Right ventricle myocardium inferior (tissue), 1 donor: ENCODE measurements at regions not wholly inside any gene's neighbourhood (a gene's known extent, or its start where the extent isn't known, plus 50 kb on each side); places are given as distances from the start of the nearest gene placed in this dataset.

Experiments
- ATAC-seq: fragments of 200-7000 bp; cut with Tn5 transposase; one replicate; pipeline ENCODE4 v1.9.1; 2020; ENCODE audit warnings: mild to moderate bottlenecking, moderate library complexity
- DNase-seq: peaks from one replicate; pipeline ENCODE4 v3.0.0; 2021; ENCODE audit errors: missing footprints
- intact Hi-C: fragments of 100-400 bp; cut with DNase I; formaldehyde crosslinking; loops from one replicate; pipeline ENCODE4 v1.11.0; 2022
- donor health status: DM: no; HTN: yes; CAD: no; lungs with severe emphysema.

DNA sequence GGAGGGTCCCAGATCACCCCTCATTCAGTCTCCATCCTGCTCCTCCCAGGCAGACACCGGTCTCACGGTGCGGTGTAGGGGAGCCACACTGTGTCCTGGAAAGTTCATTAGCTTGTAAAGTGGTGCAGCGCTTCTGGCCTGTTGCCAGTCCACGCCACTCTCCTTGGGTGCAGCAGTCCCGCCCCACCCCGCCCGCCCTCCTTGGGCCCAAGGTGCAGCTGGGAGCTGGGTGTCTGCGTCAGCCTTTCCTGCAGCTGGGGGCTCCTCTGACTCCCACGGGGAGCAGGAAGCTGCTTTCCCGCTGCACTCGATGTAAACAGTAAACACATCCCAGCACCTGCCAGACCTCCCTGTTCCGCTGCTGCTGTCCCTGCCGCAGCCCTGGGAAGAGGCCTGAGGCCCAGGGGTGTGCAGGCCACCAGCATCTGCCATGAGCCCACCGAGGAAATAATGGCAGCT, 53.8 kb upstream of the ASB18 start:
- intact Hi-C loops = no loop called here
- DNase-seq = no peak
- no peak for ATAC-seq

DNA sequence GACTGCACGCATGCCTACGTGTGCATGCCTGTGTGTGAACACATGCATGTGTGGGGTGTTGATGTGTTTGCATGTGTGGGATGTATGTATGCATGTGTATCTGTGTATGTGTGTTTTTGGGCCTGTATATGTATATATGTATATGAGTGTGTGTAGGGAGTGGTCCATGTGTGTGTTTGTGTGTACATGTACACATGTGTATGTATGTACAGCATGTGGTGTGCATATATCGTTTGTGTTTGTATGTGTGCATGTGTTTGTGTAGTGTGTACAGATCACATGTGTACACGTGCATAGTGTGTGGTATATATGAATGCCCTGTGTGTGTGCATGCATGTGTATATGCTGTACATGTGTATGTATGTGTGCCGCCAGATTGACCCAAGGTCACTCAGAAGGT, 54.2 kb upstream of the ASB18 start:
- intact Hi-C loops = no loop called here
- ATAC-seq = no peak
- no peak for DNase-seq

DNA sequence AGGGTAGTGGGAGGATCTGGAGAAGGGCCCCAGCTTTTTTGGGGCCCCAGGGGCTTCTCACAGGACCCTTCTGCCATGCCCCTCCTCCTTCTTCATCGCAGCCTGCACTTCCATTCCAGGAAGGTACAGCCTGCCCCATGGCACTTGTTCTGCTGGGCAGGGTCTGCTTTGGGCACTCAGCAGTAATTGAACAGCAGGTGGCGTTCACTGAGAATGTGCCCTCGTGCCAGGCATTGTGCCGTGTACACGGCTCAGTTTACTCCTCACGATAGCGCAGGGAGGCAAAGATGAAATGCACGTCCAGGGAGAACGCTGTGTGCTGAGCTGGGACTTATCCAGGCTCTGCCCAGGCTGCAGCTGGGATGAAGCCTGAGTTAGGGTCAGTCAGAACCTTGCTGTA, 54.8 kb upstream of the ASB18 start:
- intact Hi-C loops = no loop called here
- no peak for ATAC-seq

DNA sequence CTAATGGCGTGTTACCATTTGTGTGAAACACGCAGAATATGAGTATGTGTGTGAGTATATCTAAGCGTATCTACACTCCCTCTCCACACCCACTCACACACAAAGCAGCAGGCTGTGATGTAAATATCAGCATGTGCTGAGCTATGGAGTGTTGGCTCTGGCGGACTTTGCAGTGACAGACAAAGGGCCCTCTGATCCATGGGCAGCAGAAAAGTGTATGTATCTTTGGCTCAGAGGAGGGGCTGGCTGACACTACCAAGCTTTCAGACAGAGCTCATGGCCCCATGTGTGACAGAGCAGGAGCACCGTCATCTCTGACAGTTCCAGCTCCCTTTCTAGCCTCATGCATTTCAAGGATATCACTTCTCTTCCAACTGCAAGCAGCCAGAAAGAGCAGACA, 57.2 kb upstream of the ASB18 start:
- ATAC-seq = no peak
- intact Hi-C loops = no loop called here
- DNase-seq = no peak

More for the DNA sequence above, 54.8 kb upstream of the ASB18 start:
- DNase-seq = no peak

DNA sequence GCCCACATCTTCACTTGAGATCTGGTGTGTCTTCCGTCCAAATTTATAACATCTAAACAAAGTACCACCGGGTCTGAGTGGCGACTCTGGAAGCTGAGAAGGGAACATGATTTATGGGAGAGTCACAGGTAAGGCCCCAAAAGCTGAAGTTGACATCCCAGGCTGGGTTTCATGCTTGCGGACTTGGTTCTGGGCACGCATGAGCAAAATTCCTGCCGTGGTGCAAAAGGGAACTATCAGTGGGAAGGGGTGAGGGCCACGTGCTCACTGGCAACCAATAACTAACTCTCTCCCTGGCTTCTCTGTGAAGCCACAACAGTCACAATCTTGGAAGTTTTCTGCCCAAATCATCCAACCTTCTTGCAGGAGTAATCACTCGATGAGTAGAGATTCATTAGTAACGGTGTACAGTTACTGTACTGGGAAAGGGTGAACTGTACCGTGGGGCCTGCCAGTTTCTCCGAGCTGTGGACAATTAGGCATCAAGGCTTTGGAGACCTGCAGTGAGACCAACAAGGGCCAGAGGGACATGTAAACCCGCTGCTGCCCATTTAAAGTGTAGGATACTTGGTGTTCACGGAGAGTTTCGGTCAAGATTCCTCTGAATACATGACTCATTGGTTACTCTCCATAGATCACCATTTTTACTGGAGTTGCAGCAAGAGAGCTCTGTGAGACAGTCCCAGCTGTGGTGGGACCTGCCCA, 69.4 kb upstream of the ASB18 start:
- ATAC-seq = no peak
- intact Hi-C loops = no loop called here
- no peak for DNase-seq

DNA sequence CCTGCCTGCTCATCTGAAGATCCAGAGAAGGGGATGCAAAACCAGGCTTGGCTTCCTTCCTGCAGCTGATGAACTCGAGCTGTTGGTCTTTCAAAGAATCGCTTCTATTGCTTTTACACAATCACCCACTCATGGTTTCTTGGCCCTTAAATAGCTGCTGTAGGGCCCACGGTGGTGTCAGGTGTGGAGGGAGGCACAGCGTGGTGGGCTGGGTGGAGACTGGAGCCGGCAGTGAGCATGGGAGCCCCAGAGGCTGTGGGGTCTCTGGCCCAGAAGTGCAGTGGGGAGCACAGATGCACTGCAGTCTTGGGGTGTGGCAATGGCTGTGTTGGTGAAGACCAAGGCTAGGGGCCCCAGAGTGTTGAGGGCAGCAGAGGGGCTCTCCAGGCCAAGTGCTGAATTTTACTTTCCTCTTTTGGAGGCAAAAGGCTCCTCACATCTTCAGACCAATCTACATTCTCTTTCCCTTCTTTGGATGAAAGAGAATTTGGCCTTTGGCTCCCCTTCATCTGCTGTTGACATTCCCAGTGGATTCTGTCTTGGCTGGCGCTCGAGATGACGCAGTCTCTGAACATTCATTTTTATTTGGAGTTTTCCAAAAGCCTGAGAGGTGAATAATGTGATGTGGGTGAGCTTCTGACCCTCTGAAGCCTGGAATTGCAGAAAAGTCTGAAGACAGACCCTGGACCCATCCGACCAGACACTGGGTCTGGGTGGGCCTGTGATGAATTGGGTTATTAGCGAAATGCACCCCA, 70.1 kb upstream of the ASB18 start:
- intact Hi-C loops = no loop called here

DNA sequence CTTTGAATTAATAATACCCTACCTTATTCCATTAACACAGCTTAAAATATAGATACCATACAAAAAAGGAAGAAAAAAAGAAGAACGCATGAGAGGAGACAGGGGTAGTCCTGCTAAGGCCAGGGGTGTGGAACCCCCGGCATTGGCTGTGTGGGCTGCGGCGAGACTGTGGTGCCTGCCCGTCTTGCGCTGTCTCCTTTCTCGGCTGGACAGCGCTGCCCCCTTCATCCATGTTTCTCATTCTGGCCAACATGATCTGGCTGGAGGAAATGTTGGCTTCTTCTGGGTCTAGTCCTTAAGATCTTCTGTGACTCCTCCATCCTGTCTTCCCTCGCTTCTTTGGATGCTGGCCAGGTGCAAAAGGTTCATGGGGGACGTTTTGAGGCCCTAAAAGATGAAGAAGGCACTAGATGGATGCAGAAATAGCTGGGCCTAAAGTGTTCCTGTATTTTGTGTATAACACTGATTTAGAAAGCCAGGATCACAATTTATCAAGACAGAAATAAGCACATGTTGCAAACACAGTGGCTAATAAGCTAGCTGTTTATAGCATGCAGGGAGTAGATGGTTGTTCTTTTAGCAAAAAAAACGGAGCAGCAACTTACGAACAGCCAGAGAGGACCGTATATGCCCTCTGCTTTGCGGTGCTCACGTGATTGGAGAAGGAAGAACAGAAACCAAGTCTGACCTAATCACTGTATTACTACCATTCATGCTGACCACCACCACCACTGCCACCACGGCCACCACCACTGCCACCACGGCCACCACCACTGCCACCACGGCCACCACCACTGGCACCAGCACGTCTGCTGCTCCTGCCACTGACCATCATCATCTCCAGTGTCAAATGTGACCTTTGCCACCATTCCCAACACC, 71.7 kb upstream of the ASB18 start:
- intact Hi-C loops = no loop called here
- ATAC-seq (no peak), DNase-seq (no peak)

More for the DNA sequence above, 70.1 kb upstream of the ASB18 start:
- DNase-seq (no peak), ATAC-seq (peak; percentile 65)

DNA sequence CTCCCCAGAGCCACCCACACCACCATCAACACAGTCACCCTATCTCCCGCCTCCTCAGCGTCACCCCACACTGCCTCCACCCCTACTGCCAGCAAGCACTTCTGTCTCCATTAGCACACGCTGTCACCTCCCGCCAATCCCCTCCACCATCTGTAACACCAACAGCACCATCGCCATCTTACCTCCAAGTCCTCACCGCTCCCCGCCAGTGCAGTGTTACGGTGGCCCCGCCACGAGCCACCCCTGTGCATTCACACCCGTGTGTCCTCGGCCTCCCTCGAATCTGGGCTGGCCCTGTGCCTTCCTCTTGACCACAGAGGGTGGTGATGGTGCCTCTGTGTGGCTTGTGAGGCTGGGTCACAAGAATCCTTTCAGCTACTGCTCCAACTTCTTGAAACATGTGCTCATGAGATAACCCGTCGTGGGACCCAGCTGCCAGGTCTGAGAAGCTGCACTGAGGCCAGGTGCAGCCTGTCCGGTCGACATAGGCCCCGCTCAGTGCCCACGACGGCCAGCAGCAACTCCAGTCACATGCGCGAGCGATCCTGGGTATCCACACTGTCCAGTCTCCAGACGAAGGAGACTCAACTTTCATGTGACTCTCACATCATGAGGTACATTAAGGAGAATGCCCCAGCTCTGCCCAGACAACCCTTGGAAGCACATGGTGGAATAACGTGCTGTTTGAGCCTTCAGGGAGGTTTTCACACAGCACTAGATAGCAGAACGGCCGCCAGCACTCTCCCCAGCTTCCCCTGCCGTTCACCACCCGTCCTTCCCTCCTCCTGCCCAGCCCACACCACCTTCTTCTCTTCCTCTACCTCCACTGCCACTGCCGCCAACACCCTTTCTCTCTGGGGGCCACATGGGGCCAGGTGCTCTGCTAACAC, 72.6 kb upstream of the ASB18 start:
- DNase-seq (no peak), ATAC-seq (no peak)
- intact Hi-C loops = no loop called here

DNA sequence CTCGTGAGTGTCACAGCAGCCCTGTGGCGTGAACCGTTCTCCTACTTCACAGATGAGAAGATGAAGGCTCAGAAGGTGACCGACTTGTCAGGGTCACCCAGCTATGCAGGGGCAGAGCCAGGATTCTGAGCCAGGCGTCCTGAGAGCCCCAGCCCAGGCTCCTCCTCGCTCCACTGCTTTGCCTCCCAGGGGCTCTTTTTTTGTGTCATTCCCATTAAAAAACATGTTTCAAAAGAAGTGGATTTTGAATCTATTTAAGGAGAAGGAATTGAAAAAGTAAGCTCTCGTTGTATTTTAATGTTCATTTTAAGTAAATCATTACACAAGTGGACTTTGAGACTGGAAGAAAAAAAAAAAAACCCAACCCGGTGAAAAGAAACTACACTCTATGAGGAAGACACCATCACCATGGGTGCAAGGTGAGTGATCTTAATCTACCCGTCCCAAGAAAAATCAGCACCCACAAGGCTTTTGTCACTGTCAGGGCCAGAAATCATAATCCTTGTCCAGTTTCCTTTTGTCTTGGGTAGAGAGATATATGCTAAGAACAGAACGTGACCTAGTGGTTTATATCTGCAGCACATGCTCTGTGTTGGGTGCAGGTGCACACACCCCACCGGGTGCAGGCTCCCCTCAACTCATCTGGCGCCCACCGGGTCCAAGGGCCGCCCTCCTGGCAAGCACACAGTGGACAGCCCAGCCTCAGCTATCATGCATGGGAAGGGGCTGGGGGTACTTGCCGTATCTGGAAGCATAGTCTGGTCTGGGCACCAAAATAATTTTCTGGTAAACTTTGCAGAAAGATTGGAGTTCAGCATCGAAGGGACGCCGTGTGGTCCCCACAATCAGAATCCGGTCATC, 73.5 kb upstream of the ASB18 start:
- intact Hi-C loops = no loop called here
- ATAC-seq (no peak), DNase-seq (no peak)

DNA sequence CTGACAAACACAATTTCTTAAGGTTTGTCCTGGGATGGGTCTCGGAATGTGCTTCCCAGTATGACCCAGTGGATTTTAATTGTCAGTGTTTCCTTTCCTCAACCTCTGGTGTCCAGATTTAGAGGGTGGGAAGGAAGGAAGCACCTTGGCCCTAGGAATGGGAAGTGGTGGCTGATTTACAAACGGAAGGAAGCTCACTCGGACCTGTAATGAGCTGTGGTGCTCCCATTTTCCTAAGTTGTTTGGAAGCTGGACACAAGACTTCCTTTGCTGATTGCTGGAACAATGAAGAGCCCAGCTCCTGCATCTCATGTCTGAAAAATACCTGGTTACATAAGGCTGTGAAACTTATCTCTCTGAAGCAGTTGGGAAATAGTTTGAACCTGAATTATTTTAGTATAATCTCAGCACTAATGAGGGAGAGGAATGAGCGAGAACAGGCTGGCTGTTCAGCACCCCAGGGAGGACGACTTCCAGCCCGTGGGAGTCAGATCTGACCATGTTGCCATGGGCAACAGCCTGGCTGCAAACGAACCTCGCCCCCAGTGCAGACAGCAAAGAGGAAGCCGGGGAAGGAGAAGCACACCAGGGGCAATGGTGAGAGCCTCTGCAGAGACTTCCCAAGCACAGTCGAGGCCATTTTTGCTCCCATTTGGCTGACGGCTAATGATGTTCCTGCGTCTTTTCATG, 74.4 kb upstream of the ASB18 start:
- peak; percentile 12 for ATAC-seq
- intact Hi-C loops = no loop called here
- no peak for DNase-seq

DNA sequence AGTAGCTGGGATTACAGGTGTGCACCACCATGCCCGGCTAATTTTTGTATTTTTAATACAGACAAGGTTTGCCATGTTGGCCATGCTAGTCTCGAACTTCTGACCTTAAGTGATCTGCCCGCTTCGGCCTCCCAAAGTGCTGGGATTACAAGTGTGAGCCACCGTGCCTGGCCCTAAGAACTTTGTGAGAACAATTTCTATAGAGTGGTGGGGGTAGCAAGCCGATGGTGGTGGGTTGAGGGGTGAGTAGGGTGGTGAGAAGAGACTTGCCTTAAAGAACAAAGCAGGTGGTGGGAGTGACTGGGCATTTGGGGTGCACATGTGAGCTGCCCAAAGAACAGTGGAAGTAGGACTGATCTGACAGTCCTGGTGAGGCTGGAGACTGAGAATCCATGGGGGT, 76.0 kb upstream of the ASB18 start:
- ATAC-seq (no peak), DNase-seq (no peak)
- intact Hi-C loops = no loop called here

DNA sequence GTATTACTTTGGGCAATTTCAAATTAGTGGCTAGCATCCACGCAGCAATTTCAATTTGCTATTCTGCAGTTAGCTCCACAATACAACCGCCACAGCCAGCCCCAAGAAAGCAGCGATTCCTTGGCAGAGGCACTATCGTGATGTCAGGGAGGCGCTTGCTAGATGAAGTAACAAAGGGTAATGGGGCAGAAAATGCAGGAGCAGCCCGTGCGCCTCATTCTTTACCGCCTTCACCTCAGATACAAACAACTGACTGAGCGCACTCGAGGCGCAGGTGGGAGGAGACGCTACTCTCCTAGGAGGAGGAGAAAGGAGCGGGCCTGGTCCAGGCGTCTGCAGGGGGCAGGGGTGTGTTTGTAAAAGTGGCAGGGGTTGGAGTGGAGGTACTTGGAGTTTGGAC, 76.9 kb upstream of the ASB18 start:
- intact Hi-C loops = no loop called here
- ATAC-seq = no peak
- no peak for DNase-seq

DNA sequence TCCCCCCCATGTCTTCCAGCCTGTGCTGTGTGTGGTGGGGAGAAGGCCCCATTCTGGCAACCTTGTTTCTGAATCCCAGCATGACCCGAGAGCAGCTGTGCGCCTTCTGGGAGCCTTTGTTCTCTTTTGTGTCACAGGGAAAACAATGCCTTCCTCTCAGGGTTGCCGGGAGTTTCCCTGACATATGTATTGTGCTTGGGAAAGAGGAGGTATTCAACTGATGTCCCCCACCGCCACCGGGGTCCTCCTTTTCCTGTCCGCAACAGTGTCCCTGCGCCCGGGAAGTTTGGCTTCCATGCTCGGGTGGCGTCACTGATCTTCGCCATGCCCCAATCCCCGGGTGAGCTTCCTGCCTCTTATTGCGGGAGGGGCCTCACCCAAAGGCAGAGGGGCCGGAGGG, 77.5 kb upstream of the ASB18 start:
- DNase-seq = no peak
- no peak for ATAC-seq
- intact Hi-C loops = no loop called here

DNA sequence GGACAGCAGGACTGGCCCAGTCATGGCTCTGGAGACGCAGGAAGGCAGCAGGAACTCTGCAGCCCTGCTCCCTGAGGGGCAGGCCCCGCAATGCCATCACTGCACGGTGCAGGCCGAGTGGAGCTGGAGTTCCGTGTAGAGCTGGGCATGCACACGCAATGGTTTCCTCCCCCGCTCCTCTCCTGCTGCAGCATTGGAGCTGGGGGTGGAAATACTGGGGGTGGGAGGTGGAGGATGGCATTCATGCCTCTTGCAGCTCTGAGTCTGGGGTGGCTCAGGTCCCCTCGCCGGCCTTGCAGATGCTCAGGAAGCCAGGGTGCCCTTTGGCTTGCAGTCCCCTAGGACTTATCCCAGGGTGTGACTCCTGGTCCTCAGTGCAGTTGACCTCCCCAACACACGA, 78.3 kb upstream of the ASB18 start:
- DNase-seq (no peak), ATAC-seq (no peak)
- intact Hi-C loops = no loop called here

DNA sequence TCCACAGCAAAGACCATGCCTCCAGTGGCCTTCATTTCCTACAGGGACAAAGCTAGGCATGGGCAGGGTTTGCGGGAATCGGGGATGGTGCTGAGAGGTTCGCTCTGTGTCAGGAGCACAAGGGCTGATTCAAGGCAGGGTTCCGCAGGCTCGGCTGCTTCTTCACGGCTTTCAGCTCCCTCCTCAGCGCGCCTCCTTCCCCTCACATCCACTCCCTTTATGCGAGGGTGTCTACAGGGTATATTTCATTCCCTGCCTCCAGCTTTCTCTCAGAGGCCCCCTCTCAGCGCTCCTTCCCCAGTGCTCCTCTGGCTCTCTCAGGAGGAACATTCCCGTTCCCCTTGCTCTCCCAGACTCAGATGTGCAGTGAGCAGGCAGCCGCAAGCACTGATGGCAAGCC, 78.7 kb upstream of the ASB18 start:
- ATAC-seq = no peak
- intact Hi-C loops = no loop called here
- no peak for DNase-seq

DNA sequence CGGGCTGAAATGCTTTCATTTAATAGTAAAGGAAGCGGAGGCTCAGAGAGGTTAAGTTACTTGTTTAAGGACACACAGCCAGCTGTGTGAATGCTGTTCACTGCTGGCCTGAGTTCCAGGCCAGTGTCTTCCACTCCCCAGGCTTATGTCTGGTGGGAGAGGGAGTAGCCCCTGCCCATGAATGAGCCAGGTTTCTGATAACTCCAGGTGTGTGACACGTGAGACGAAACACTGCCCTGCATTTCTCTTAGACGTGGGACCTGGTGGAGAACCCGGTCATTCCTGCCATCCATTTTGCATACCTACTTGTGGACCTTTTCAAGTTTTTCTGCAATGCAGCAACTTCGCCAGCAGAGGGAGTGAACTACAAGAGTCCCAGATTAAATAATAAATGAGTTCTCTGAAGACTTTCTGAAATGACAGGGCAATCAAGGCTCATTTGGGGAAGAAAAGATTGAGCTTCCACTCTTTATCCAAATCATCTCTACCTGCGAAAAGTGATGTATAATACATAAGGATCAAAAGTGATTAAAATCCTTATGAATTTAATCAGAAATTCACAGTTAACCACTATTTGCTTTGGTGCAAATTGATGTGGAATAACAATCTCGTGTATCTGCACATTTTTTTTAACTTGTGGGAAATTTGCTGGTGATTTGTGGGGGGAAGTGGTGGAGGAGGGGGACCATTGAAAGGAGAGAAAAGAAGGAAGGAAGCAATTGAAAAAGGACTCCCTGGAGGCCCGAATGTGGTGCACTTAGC, 79.4 kb upstream of the ASB18 start:
- intact Hi-C loops = no loop called here
- no peak for DNase-seq
- ATAC-seq = no peak

DNA sequence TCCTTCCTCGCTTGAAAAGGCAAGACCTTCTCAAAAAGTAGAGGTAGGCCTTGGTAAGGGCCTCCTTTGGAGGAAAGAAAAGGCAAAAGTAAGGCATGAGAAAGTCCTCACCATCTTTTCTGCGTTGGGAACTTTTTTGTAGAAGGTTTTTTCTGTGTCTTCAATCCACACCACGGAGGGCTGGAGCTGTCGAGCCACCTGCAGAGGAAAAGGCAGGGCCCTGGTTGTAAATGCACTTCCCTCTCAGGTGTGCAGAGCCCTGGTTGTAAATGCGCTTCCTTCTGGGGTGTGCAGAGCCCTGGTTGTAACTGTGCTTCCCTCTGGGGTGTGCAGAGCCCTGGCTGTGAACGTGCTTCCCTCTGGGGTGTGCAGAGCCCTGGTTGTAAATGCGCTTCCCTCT, 80.2 kb upstream of the ASB18 start:
- intact Hi-C loops = no loop called here
- ATAC-seq (no peak), DNase-seq (no peak)
